ENCODE measurements at regions not wholly inside any gene's neighbourhood (a gene's known extent, or its start where the extent isn't known, plus 50 kb on each side); places are given as distances from the start of the nearest gene placed in this dataset.

DNA sequence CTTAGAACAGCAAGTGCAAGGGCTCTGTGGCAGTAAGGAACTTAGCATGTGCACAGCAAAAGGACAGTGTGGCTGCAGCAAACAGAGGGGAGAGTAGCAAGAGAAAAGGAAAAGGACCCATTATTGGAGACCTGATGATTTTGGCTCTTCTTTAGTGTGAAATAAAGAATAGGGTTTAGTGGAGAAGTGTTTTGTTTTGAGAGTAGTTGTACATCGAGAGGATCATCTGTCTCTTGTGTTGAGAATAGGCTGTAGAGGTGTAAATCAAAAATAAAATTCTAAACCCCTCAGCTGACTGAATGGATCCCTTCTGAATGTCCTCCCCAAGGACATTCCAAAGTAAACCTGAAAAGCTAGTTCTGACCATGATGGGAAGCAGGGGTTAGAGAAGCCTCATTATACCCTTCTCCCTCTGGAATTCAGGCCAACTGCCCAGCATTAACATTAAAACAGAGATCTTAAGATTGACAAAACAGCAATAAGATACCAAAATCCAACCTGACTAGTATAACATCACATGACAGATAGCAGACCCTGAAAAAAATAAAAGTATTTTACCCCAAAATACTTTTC lies 73.6 kb upstream of the OBI1 start:
- 64 to 76% (median 68%) methylated on average over 1 of the region's 1 CpG for WGBS, 4 donors
- no peaks in the 10 kb centered on the region for H3K27me3 ChIP-seq
- H3K36me3 ChIP-seq (replicated peaks in 1 of 2): no peaks in the 10 kb centered on the region
- no peak overlapping the region for H3K27ac ChIP-seq
- TF ChIP-seq, protein P1, sequence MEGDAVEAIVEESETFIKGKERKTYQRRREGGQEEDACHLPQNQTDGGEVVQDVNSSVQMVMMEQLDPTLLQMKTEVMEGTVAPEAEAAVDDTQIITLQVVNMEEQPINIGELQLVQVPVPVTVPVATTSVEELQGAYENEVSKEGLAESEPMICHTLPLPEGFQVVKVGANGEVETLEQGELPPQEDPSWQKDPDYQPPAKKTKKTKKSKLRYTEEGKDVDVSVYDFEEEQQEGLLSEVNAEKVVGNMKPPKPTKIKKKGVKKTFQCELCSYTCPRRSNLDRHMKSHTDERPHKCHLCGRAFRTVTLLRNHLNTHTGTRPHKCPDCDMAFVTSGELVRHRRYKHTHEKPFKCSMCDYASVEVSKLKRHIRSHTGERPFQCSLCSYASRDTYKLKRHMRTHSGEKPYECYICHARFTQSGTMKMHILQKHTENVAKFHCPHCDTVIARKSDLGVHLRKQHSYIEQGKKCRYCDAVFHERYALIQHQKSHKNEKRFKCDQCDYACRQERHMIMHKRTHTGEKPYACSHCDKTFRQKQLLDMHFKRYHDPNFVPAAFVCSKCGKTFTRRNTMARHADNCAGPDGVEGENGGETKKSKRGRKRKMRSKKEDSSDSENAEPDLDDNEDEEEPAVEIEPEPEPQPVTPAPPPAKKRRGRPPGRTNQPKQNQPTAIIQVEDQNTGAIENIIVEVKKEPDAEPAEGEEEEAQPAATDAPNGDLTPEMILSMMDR (IDR thresholded peaks at IDR 0.05): no peak
- TF ChIP-seq POLR2A (IDR thresholded peaks at IDR 0.05): no peak
- H3K4me1 ChIP-seq (replicated peaks in 1 of 2): no peaks in the 10 kb centered on the region
- no peak overlapping the region for H3K4me3 ChIP-seq
- no peak for DNase-seq
- intact Hi-C loops (cut with DNase I): no loop called here
- no peaks in the 10 kb centered on the region for H3K9me3 ChIP-seq (replicated peaks in 1 of 3)

DNA sequence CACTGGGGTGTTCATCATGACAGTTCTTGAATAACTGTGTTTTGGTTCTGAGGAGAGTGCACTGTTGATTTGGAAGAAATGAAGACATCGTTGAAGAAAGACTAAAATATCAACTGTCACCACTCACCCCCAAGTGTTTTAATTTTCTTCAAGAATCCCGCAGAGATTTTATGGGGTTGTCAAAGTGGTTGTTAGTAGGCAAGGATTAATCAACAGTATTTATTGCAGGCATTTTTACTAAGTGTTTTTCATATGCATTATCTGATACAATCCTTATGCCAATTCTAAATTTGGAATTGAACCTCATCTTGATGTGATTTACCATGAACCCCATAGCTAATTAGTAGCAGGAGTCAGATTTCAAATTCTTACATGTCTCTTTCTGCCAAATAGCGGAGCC lies 63.7 kb upstream of the OBI1 start:
- H3K36me3 ChIP-seq (replicated peaks in 1 of 2): no peaks in the 10 kb centered on the region
- 60 to 70% (median 65%) methylated on average over 3 of the region's 3 CpGs for WGBS, 4 donors
- H3K4me1 ChIP-seq (replicated peaks in 1 of 2): no peaks in the 10 kb centered on the region
- H3K27me3 ChIP-seq: no peaks in the 10 kb centered on the region
- TF ChIP-seq POLR2A (IDR thresholded peaks at IDR 0.05): no peak
- TF ChIP-seq, protein P1 (IDR thresholded peaks at IDR 0.05): no peak
- intact Hi-C loops (cut with DNase I): no loop called here
- H3K9me3 ChIP-seq (replicated peaks in 1 of 3): no peaks in the 10 kb centered on the region
- no peak overlapping the region for H3K27ac ChIP-seq
- no peak overlapping the region for H3K4me3 ChIP-seq
- DNase-seq: no peak

DNA sequence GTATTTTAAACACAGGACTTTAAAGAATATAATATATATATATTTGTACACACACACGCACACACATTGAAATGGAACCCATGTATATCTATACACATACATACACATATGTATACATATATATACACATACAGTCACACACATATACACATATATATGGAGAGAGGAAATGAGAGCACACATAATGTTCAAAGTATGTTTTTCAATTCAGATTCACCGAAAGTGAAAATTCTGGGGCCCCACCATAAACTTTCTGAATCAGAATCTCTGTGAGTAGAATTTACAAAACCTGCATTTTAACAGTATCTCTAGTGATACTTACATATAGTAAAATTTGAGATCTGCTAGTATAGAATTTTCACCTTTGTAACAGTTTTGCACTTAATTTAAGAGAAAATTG lies 60.4 kb upstream of the OBI1 start:
- no peaks in the 10 kb centered on the region for H3K36me3 ChIP-seq (replicated peaks in 1 of 2)
- H3K27me3 ChIP-seq: no peaks in the 10 kb centered on the region
- H3K9me3 ChIP-seq (replicated peaks in 1 of 3): no peaks in the 10 kb centered on the region
- WGBS, 4 donors: 79 to 87% (median 81%) methylated on average over 2 of the region's 2 CpGs
- H3K4me1 ChIP-seq (replicated peaks in 1 of 2): no peaks in the 10 kb centered on the region
- no peak overlapping the region for H3K4me3 ChIP-seq
- TF ChIP-seq, protein P1 (IDR thresholded peaks at IDR 0.05): no peak
- no peak for TF ChIP-seq POLR2A (IDR thresholded peaks at IDR 0.05)
- intact Hi-C loops (cut with DNase I): no loop called here
- DNase-seq: no peak
- H3K27ac ChIP-seq: no peak overlapping the region

DNA sequence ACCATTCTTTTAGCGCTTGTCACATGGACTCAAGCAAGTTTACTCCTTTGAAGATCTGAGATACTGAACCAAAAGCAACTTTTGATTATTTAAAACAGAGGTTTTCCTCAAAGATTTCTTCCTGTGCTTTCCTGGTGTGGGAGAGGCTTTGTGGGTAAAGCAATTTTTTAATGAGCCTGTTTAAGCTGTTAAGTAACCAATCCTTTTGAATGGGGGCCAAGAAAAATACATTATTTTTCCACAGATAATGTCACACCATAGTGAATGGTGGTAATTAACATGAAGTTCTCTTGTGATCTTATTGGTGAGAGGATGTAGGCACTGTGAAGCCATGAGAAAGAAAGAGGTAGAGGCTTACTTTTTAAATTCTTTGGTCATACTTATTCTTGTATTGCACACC lies 55.8 kb upstream of the OBI1 start:
- Histone ChIP-seq H3K27ac (no peak overlapping the region), H3K4me3 (no peak overlapping the region)

More for the DNA sequence above, 55.8 kb upstream of the OBI1 start:
- intact Hi-C loops (cut with DNase I): no loop called here
- H3K9me3 ChIP-seq (replicated peaks in 1 of 3): no peaks in the 10 kb centered on the region
- no peaks in the 10 kb centered on the region for H3K27me3 ChIP-seq
- TF ChIP-seq, protein P1 (IDR thresholded peaks at IDR 0.05): no peak
- TF ChIP-seq POLR2A (IDR thresholded peaks at IDR 0.05): no peak
- no peaks in the 10 kb centered on the region for H3K4me1 ChIP-seq (replicated peaks in 1 of 2)
- WGBS, 4 donors: 73 to 81% (median 77%) methylated on average over 1 of the region's 1 CpG
- no peaks in the 10 kb centered on the region for H3K36me3 ChIP-seq (replicated peaks in 1 of 2)
- no peak for DNase-seq

Data from adrenal gland (tissue), 9 donors.